ENCODE measurements at regions not wholly inside any gene's neighbourhood (a gene's known extent, or its start where the extent isn't known, plus 50 kb on each side); places are given as distances from the start of the nearest gene placed in this dataset.

DNA sequence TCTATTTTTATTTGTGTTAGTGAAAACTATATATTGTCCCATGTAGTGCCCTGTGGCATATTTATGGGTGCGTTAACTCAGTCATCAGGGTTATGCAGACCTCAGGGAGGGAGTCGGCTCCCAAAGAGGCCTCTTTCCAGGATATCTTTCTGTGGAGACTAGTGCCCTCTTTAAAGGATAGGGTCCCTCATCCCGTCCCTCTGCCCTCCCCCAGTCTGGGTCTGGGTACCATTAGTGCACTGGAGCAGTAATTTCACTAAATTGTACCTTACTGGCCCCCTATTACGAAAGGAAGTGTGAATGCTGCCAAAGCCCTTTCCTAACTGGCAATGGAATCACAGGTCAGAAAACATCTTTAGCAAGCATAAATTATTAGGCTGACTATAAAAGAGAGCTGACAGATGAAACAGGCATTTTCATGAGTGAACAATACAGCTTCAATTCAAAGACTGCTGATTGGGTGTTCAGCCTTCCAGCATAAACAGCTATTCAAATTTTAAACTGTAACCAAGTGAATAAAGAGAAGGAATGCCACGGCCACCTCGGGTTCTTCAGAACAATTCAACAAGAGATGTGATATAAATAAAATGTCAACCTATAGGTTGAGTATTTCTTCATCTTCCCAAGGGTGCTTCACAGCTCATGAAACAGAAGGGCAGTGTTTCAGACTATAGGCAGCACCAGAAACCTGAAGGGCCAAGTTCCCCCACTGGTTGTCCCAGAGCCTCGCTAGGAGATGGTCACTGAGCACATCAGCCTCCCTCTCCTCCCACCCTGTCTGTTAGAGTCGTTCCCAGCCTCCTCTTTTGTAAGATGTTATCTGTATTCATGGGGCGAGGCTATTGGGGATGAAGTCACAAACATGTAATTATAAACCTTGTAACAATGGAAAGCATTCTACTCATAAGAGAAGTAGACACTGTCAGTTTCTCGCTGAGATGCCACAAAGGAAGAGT is 318.7 kb downstream of the TMEM161B start:
- DNase-seq, result no peak

DNA sequence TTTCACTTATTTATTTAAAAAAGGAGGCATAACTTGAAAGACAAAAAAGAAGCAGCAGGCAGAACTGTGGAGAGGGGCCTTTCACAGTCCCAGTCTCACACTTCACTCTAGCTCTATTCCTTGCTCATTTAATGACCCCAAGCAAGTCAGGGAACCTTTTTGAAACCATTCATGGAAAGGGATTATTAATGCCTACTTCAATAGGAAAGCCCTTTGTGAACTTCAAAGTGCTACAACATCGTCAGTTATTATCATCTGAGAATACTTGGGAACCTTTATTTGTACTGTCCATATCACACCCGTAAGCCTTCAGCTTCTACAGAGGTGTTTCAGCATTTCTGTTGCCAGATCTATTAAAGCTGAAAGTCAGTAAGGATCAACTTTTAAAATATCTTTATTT is 320.2 kb downstream of the TMEM161B start:
- no peak for DNase-seq

DNA sequence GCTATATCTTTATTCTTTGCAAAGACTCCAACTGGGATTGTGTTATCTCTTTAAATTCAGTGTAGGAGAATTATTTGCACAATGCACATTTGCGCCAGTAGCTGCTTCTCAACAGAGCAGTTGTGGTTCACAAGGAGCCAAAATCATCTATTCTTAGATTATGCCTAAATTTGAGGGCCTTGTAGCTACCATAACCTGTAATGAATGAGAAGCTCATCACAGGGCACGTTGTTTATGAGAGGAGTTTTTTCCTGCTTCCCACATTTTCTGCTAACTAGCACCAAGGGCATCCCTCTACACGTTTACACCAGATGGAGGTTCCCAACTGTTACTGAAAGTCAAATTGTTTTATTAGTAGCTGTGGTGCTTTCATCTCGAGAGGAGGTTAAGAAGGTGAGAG is 322.4 kb downstream of the TMEM161B start:
- DNase-seq, result no peak

DNA sequence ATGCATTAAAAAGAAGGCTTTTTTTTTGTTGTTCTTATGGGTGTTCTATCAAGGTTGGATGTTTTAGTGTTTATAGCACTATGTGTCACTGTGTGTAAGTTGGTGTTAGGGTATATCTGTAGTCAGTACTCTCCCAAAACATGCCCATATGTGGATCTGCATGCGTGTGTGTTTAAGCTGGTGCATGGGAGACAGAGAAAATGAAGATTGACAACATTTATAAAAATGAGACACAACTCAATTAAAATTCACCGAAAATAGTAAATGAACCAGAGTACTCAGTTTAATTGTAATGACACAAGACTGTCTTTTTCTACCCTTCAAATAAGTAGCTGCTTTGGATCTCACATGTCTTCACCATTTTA is 323.4 kb downstream of the TMEM161B start:
- no peak for DNase-seq

DNA sequence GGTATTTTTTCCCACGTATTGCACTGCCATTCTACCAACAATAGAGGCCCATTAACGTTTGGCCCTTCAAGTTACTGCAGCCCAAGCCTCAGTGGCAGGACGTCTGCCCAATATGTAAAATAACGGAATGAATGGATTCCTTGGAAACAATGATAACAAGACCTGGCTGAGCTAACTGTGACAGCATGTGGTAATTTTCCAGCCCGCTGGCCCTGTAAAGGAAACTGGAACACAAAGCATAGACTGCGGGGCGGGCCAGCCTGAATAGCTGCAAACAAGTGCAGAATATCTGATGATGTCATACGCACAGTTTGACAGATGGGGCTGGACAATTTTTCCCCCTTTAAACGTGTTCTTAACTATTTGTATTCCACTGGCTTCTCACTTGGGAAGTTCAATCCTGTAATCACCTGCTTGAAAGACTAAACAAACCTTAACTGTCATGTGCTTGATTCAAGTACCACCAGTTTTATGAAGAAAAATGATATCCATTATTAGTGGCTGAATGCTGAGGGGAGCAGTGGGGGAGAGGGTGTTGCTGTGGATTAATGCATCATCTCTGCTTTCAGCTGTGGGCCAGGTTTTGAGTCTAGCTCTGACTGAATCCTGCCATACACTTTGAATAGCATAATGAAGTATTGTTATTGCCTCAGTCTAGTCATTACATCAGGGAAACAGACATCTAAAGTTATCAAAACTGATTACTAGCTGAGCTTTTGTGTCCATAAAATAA is 323.9 kb downstream of the TMEM161B start:
- DNase-seq, result no peak

DNA sequence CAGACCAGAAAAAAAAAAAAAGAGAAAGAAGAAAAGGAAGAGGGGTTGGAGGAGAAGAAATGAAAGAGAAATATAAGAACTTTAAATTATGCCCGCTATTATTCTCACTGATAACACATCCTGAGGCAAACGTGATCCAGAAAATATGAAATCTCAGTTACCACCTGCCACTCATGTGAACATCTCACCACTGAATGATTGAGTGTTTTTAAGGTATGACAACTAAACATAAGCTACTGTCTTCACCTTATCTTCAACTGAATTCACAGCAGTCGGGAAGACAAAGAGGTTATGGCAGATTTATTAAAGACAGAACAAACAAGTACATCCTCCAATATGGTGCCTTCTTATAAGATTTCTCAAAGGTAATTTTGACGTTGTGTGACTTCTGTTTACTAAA is 327.9 kb downstream of the TMEM161B start:
- DNase-seq, result no peak

DNA sequence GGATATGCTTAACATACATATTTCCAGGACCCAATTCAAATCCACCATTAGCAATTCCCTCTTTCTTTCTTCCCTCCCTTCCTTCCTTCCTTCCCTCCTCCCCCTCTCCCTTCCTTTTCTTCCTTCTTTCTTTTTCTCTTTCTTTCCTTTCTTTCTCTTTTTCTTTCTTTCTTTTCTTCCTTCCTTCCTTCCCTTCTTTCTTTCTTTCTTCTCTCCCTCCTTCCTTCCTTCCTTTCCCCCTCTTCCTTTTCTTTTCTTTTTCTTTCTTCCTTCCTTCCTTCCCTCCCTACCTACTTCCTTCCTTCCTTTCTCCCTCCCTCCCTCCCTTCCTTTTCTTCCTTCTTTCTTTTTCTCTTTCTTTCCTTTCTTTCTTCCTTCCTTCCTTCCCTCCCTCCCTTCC is 332.0 kb downstream of the TMEM161B start:
- DNase-seq, result no peak

DNA sequence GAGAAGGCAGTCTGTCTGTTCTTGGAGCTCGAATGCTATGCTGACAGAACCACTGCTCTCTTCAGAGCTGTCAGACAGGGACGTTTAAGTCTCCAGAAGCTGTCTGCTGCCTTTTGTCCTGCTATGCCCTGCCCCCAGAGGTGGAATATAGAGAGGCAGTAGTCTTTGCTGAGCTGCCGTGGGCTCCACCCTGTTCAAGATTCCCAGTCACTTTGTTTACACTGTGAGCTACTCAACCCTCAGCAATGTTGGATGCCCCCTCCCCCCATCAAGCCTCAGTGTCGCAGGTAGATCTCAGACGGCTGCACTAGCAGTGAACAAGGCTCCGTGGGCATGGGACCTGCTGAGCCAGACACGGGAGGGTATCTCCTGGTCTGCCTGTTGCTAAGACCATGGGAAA is 344.2 kb downstream of the TMEM161B start:
- DNase-seq, result no peak

DNA sequence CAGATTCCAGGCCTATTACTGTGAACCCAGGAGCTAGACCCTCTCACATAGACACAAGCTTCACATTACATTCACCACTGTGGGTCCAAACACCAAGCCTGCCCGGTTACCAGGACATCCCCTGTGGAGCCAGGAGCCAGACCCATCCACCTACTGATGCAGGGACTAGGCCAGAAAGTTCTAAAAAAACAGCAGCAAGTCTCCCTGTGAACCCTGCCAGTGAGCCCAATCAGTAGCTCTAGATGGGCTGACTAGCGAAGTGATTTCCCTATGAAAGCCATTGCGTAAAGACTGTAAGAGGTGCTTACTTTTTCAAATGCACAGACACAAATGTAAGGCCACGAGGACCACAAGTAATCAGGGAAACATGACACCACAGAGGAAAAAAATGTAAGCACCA is 352.3 kb downstream of the TMEM161B start:
- no peak for DNase-seq

DNA sequence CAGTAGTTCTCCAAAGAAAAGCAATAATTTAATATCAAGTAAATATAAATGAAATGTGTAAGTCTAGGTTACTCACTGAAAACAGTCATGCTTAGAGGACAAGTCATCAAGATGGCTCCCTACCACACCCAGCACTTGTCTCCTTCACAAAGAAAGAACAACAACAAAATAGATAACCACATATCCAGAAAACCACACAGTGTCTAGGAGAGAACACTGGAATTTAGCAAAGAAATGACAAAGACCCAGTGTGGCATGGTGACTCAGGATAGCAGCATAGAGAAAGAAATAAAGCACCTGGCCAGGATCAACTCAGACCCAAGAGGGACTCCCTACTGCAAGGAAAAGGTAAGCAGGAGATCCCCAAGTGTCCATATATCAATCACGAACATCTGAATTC is 356.2 kb downstream of the TMEM161B start:
- no peak for DNase-seq

DNA sequence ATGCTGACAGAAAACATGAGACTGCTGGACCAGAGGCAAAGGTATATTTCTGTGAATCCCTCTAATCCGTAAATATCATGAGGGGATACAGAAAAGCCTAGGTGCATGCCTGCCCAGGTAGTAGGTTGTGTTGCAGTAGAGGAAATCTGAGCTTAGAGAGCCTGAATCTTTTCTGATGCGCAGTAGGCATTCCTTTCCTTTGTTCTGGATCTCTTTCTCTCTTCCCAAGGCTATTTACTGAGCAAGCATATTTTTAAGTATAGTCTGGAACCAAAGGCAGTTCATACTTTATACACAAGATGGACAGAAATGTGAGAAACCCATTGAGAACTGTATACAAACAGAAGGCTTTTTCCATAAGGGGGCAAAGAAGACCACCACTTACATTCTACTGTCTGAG is 359.3 kb downstream of the TMEM161B start:
- no peak for DNase-seq

DNA sequence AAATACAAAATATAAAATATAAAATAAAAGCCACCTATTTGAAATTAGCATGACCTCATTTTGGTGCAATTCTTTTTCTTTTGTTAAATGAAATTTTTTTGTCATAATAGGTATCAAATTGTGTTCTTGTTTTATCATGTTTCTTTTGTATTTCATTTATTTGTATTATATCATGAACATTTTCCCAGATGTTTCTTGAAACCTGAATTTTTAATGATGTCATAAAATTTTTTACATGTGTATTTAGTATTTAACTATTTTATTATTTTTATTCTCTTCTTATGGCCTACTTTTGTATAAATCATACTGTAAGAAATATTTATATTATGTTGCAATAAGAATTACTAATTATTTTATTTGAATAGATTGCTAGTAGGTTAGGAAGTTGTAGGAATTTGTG is 361.7 kb downstream of the TMEM161B start:
- no peak for DNase-seq

DNA sequence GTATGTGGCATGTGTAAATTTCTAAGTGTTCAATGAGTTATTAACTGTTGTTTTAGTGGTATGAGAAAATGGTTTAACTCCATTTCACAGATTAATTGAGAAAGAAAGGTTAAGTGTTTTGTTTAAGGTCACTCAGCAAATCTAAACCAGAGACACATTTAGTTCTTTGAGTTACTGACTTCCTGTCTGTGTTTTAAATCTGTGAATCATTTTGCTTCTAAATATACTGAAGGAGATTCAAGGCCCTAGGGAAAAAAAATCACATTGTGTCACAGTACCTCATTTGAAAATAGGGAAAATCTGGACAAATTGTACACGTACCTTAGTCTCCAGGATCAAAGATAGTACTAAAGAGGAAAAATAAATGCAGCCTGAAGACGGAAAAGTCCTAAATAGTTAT is 368.2 kb downstream of the TMEM161B start:
- DNase-seq, result no peak

DNA sequence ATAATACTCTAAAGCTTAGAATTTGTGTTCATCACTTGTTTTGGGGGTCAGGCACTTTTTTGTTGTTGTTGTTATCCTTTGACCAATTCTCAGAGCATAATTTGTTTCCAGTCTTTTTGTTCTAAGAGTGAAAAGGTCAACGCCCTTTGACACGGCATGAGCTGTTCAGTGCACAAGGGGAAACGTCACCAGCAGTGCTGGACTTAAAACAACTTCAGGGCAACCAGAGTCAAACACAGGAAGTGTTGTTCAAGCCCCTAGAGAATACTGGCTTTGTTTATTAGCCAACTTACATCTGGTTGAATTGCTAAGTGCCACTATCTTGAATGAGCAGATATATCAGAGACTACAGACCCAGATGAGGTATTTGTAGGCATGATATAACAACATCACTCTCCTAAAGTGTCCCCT is 368.9 kb downstream of the TMEM161B start:
- no peak for DNase-seq

DNA sequence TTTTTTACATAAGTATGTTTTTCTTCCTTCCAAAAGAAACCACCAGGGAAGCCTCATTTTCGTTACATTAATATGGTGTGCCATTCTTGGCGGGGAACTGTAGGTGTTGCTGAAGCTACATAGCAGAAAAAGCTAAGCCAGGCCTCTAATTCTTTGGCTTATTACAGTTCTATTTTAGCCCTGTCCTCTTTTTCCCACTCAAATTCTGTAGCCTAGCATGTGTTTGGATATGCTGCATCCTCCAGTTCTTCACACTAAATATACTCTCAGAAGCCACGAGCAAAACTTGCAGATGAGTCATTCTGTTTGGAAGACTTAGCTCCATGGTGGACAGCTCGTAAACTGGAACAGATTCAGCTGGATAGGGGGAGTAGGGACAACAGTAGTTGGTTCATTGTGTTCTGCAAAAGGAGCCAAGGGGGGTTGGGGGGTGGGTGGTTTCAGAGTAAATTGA is 369.4 kb downstream of the TMEM161B start:
- no peak for DNase-seq

DNA sequence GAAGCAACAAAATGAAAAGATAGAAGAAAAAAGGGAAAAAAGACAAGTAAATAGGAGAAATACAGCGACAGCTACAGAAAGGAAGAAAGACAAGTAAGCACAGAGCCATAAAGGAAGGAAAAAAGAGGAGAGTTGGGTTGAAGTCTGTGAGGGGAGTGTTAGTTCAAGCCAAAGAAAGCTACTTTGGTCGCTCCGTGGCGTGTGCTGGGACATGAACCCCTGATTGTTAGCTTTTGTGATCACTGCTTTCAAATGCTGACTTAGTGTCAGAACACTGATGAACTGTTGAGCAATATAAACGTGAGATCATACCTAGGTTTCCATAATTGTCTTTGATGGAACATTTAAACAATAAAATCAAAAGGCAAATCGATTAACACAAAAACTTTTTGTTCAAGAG is 370.1 kb downstream of the TMEM161B start:
- no peak for DNase-seq

DNA sequence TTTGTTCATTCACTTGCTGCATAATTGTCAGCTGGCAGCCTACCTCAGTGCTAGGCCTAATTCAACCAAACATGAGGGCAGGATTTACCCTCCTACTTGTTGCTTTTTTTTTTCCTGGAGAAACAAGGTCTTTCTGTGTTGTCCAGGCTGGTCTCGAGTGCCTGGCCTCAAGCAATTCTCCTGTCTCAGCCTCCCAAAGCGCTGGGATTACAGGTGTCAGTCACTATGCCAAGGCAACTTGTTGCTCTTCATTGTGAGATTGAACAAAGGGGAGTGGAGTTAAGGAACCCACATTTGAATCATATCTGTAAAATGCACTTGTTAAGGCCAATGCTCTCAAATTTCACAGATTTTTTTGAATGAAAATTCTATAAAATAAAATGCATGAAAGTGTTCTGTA is 380.5 kb downstream of the TMEM161B start:
- DNase-seq, result no peak

DNA sequence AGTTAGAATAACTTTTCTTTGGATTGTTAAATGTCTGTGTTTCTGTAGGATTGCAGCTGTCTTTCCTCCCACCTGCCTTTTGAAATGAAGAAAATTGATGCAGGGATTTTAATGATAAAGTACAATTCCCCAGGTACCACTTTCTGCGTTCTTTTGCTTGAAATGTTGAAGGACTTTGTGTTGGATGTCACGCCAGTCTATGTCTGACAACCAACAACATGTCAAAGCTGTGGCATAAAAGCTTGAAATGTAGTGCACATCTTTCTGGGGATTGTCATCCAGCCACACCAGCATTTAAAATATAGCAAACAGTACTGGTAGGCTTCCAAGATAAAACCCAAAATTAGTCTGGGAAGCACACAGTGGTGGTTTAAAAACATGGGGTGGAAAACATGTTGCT is 381.4 kb downstream of the TMEM161B start:
- DNase-seq, result no peak

DNA sequence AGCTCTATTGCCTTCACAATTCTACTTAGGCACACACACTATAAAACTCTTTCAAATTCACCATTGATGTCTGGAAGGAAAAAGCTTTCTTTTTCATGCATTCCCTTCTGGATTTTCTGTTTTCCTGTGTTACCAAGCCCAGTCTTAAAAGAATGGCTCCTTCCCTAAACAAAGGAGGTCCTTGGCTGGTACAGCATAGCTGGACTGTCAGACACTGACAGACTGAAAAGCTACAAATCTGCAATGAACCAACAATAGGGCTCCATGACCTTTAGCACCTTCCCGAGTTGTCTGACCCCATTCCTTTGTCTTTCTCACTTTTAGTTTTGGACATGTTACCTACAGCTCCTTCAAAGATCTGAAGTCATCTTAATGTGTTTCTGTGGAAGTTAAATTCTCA is 382.5 kb downstream of the TMEM161B start:
- no peak for DNase-seq

DNA sequence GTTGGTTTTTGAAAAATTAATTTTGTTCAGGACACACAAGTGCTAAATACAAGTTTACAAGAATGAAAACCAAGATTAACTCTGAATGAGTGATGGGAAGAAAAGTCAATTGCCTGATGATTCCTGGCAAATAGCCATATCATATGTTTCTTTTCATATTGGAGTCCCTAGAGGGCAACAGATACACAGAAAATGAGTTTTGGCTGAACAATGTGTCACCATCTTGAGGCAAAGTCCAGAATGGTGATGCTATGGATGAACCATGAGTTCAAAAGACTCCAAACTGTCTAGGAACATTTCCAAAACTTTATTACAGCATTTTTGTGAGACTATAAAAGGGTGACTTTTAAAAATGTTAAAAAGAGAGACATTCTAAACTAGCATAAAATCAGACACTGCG is 382.9 kb downstream of the TMEM161B start:
- no peak for DNase-seq

DNA sequence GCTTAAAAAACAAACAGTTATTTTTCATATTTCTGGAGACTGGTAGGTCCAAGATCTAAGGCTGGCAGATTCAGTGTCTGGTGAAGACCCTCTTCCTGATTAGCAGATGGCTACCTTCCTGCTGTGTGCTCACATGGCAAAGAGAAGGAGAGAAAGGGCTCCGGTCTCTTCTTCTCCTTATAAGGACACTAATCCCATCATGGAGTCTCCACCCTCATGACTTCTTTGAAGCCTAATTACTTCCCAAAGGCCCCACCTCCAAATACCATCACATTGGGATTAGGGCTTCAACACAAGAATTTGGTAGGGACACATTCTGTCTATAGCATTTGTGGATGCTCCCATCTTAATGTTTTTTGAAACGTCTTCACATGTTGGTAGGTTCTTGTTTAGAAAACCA is 391.1 kb downstream of the TMEM161B start:
- DNase-seq, result no peak

DNA sequence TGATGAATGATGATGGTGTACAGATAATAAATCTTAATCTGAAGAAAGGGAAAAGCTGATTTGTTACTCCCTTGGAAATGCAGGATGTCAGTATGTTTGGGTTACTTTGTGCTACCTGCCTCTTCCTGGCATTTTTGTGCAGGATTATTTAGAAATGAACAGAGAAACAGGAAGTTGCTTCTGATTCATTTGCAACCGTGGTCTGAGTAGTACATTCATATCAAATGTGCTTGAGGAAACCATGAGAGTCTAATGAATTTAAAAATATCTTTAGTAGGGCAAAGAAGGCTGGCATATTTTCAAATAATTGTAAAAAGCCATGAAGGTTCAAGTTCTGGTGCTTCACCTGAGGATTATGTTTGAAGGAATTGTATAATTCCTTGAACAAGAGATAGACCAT is 391.6 kb downstream of the TMEM161B start:
- no peak for DNase-seq

DNA sequence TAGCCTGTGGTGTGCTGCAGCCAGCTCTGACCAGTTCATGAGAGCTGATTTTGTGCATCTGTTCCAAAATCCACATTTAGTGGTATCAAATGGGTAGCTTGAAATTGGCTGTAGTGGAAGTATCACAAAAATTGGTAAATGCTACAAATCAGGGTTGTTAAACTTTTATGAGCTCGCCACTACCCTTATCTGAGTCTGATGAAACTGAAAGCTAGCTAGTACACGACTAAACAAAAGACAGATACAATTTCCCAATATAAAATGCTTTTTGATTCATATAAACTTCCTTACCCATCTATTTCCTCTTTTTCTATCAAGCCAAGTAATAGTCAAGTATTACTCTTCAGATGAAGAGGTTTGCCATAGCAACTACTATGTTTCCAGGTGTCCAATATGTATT is 392.0 kb downstream of the TMEM161B start:
- DNase-seq, result no peak

DNA sequence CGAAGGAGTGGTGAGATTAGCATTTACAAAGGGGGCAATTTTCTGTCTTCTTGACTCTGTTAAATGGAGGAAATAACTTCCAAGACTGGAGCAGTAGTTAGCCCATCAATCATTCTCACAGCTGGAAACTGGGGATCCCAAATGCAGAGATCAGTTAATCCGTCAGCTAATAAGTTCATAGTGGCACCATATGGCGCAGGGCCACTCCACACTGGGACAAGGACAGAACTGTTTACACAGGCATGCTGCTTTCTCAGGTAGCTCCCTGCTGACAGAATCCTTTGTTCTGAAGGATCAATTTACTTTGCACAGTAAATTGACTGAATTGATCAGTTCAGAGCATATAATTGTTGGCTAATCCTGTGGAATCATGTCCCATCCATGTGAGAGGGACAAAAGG is 395.7 kb downstream of the TMEM161B start:
- no peak for DNase-seq

All from activated T-cell treated with anti-CD3 and anti-CD28 coated beads, Interleukin-2, amount 50 U/mL, for 48 hours (primary cell).